CD4-positive, alpha-beta T cell treated with Interleukin-4 for 4 hours (primary cell): ENCODE measurements at regions not wholly inside any gene's neighbourhood (a gene's known extent, or its start where the extent isn't known, plus 50 kb on each side); places are given as distances from the start of the nearest gene placed in this dataset.

Source experiments
- DNase-seq: peaks from one replicate; pipeline ENCODE4 v3.0.0-alpha.2; 2020

GRCh38 chr5:13566871-13567339 lies 377.6 kb downstream of the DNAH5 start:
- DNase-seq, result no peak

GRCh38 chr5:13558408-13558807 lies 386.1 kb downstream of the DNAH5 start:
- no peak for DNase-seq

- DNase-seq, result no peak
Observed at GRCh38 chr5:13553896-13554295, 390.6 kb downstream of the DNAH5 start.

- no peak for DNase-seq
Observed at GRCh38 chr5:13552361-13552760, 392.1 kb downstream of the DNAH5 start.

- no peak for DNase-seq
Observed at GRCh38 chr5:13551645-13552044, 392.8 kb downstream of the DNAH5 start.

GRCh38 chr5:13540168-13540750 lies 404.2 kb downstream of the DNAH5 start:
- no peak for DNase-seq

GRCh38 chr5:13536933-13537332 lies 407.6 kb downstream of the DNAH5 start:
- DNase-seq, result no peak

GRCh38 chr5:13533833-13534232 lies 410.7 kb downstream of the DNAH5 start:
- no peak for DNase-seq

- no peak for DNase-seq
Observed at GRCh38 chr5:13529300-13529699, 415.2 kb downstream of the DNAH5 start.

GRCh38 chr5:13524936-13525335 lies 419.6 kb downstream of the DNAH5 start:
- no peak for DNase-seq

- no peak for DNase-seq
Observed at GRCh38 chr5:13519131-13519530, 425.4 kb downstream of the DNAH5 start.

- no peak for DNase-seq
Observed at GRCh38 chr5:13516195-13516594, 428.3 kb downstream of the DNAH5 start.

GRCh38 chr5:13511442-13511841 lies 433.0 kb downstream of the DNAH5 start:
- DNase-seq, result no peak

GRCh38 chr5:13510616-13511015 lies 433.9 kb downstream of the DNAH5 start:
- no peak for DNase-seq

- DNase-seq, result no peak
Observed at GRCh38 chr5:13508559-13508958, 435.9 kb downstream of the DNAH5 start.

GRCh38 chr5:13505326-13505725 lies 439.2 kb downstream of the DNAH5 start:
- DNase-seq, result no peak

GRCh38 chr5:13503017-13503416 lies 441.5 kb downstream of the DNAH5 start:
- DNase-seq, result no peak

GRCh38 chr5:13501176-13501575 lies 443.3 kb downstream of the DNAH5 start:
- no peak for DNase-seq

GRCh38 chr5:13498279-13498678 lies 446.2 kb downstream of the DNAH5 start:
- no peak for DNase-seq

GRCh38 chr5:13488254-13488931 lies 456.1 kb downstream of the DNAH5 start:
- no peak for DNase-seq

GRCh38 chr5:13480834-13481233 lies 463.7 kb downstream of the DNAH5 start:
- no peak for DNase-seq

- DNase-seq, result no peak
Observed at GRCh38 chr5:13478831-13479465, 465.5 kb downstream of the DNAH5 start.

GRCh38 chr5:13477118-13477737 lies 467.3 kb downstream of the DNAH5 start:
- DNase-seq, result no peak

GRCh38 chr5:13472842-13473241 lies 471.6 kb downstream of the DNAH5 start:
- DNase-seq, result no peak
